GM19035 (cell line): ENCODE measurements at regions not wholly inside any gene's neighbourhood (a gene's known extent, or its start where the extent isn't known, plus 50 kb on each side); places are given as distances from the start of the nearest gene placed in this dataset.

ENCODE experiments used
- ATAC-seq: cut with Tn5 transposase; IDR thresholded peaks from one replicate; pipeline ENCODE4 v1.9.1; 2021; ENCODE audit not compliant: unreplicated experiment

- ATAC-seq, result no peak
Measured at GRCh38 chr11:11016943-11017342, 159.1 kb upstream of the ZBED5 start.

- no peak for ATAC-seq
Measured at GRCh38 chr11:11016068-11016467, 158.2 kb upstream of the ZBED5 start.

DNA sequence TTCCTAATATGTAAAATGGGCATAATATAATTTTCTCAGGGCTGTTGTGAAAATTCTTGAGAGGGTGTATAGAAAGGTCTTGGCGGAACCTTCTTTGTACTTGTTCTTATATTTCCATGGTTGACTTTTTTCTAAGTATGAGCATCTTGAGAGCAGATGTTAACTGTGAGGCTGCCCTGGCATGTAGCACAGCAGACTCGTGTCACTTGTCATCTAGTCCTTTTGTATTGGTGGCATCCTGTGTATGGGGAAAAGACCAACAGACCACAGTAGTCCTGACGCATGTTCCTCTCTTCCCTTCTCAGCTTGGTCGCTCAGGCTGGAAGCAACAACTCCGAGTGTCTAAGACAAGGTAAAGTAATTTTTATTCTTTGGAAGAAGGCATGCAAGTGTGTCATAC is 153.8 kb upstream of the ZBED5 start:
- ATAC-seq, result no peak

DNA sequence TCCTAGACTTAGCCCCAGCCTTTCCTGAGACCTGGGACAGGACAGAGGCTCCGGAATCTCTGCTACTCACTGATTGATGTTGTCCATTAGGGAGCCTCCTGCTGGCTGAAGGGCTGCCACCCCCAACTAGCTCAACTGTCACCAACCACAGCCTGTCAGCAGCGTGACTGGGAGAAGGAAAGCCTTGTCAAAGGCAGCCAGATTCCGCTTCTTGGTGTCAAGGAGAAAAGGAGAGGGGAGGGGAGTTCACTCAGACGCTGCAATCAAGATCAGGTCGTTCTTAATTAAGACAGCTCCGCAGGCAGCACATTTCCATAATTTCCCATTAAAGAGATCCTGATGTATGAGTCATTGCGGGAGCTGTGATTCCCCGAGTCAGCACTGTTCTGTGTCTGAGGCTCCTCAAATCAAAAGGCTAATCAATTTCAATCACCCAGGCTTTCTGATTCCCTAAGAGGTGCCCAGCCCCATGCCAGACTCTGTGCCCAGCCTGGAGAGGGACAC is 152.8 kb upstream of the ZBED5 start:
- no peak for ATAC-seq

- ATAC-seq, result no peak
Measured at GRCh38 chr11:11009179-11009578, 151.3 kb upstream of the ZBED5 start.

DNA sequence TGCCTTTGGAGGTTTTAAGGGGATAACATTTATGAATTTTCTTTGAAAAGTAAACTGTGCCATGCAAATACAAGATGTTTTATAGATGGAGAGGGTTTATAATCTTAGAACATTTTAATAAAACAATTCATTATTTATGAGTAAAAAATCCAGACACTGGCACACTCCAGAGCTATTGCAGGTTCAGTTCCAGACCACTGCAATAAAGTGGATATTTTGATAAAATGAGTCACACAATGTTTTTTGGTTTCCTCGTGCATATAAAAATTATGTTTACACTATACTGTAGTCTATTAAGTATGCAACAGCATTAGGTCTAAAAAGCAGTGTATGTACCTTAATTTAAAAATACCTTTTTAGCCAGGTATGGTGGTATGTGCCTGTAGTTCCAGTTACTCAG is 146.2 kb upstream of the ZBED5 start:
- no peak for ATAC-seq

- no peak for ATAC-seq
Measured at GRCh38 chr11:11003226-11003625, 145.4 kb upstream of the ZBED5 start.

DNA sequence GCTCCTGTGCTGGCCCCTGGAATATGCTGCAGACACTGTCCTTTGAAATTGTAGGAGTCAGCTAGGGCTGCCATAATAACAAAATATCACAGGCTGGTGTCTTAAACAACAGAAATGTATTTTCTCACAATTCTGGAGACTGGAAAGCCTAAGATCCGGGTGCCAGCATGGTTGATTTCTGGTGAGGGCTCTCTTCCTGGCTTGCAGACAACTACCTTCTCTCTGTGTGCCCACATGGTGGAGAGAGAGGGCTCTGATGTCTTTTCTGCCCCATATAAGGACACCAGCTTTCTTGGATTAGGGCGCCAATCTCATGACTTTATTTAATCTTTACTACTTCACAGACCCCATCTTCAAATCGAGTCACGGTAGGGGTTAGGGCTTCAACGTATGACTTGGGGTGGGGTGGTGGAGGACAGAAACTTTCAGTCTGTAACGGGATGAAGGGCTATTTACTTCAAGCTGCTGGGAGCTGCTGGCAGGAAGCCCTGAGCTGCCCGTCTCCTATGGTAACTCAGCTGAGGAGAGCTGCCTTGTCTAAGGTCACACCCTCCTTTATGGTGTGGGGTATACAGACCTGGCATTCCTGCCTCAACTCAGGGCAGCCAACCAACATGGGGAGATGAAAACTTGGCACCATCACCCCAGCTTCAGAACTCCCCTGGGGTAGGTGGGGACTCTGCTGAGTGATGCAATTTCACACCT is 142.9 kb upstream of the ZBED5 start:
- ATAC-seq, result no peak

DNA sequence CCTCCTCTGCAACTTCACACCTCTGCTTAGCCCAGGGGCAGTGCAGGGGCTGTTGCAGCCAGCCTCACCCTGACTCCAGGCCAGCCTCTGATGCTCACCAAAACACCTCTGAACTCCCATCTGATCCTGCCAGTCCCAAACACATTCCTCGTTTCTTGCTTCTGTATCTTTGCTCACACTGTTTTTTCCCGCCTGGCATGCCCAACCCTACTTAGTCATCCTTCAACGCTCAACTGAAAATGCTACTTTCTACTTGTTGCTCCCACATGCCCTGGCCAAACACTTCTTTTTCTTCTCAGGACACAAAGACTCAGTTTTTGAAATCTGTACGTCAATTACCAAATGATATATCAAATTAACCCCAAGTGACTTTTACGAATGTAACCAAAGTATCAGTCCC is 140.8 kb upstream of the ZBED5 start:
- ATAC-seq, result no peak

- no peak for ATAC-seq
Measured at GRCh38 chr11:10996678-10997077, 138.8 kb upstream of the ZBED5 start.

DNA sequence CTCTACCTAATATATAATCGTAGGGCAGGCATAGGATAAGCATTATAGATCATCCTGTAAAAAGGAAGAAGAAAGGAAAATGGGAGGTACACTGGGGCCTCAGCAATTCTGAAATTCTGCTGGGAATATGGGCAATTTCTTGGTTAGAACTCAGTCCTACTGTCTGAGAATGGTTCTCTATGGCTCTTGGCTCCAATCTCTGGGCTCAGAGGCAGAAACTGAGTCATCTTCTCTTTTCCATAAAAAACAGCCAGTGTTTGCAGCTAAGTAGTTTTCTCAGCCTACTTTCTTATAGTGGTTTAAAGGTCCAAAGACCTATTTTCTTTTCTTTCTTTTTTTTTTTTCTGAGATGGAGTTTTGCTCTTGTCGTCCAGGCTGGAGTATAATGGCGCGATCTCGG is 135.8 kb upstream of the ZBED5 start:
- no peak for ATAC-seq

GRCh38 chr11:10993186-10993585 is 135.3 kb upstream of the ZBED5 start:
- ATAC-seq, result no peak

GRCh38 chr11:10991393-10991792 is 133.5 kb upstream of the ZBED5 start:
- no peak for ATAC-seq

DNA sequence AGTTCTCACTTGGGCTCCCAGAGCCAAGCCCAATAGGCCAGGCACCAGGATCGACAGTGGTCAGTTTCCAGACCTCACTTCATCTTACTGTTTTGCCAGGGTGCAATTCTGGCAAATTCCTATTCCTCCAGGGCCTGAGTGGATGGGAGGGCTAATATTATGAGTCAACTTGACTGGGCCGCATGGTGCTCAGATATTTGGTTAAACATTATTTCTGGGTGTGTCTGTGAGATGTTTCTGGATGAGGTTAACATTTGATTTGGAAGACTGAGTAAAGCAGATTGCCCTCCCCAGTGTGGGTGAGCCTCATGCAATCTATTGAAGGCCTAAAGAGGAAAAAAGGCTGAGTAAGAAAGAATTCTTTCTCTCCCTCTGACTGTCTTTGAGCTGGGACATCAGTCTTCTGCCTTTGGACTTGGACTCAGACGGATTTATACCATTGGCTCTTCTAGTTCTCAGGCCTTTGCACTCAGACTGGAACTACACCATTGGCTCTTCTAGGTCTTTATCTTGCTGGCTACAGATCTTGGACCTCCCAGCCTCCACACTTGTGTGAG is 132.9 kb upstream of the ZBED5 start:
- no peak for ATAC-seq

- no peak for ATAC-seq
Measured at GRCh38 chr11:10990160-10990559, 132.3 kb upstream of the ZBED5 start.

GRCh38 chr11:10986006-10986405 is 128.2 kb upstream of the ZBED5 start:
- ATAC-seq, result no peak

DNA sequence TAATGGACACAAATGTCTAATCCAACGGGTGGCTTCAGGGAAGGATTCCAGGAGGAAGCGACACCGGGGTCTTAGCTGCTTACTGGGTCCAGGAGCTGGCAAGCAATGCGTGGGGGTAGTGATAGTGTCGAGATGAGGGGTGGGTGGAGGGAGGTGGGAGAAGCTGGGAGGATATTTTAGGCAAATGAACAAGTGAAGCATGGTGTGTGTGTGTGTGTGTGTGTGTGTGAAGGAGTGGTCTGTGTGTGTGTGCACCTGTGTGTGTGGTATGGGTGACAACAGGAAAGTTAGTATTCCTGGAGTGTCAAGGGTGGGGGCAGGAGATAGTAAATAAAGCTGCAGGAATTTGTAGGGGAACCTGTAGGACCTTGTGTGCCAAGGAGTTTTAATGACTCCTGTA is 126.9 kb upstream of the ZBED5 start:
- no peak for ATAC-seq

GRCh38 chr11:10984250-10984649 is 126.4 kb upstream of the ZBED5 start:
- no peak for ATAC-seq

DNA sequence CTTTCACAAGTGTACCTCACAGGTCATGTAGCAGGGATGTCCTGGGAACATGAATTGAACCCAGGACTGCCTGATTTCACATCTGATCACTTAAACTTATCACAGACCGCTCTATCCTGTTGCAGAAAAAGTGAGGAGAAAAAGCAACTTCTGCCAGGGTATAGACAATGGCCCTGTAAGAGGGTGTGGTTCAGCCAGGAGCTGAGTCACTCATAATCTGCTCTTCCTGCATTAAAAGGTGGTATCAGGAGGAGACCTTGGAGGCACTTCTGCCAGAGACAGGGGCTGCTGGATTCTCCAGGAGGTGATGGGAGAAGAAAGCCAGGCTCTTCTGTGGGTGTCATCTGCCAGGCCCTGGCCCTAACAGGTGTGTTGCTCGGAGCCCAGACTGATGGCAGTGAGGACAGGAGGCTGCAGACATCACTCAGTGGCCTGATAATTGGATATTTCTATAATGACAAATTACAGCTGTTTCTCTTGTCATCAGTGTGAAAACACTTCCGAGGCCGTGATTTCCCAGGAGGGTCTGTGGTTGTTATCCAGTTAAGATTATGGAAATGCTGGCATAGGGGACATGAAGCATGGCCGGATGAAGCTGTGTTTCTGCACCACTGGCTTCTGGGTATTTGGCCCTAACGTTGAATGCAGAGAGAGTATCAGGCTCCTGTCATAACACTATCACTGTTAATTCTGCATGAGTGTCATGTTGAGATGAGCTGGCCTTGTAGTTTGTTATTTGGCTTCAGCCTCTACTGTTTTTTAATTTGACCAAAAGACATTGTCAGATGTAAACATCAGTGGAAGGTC is 125.1 kb upstream of the ZBED5 start:
- no peak for ATAC-seq

GRCh38 chr11:10979529-10979928 is 121.7 kb upstream of the ZBED5 start:
- ATAC-seq, result no peak

- ATAC-seq, result no peak
Measured at GRCh38 chr11:10978198-10978597, 120.3 kb upstream of the ZBED5 start.

GRCh38 chr11:10975287-10975721 is 117.5 kb upstream of the ZBED5 start:
- no peak for ATAC-seq
